WTC11 (cell line): ENCODE measurements at regions not wholly inside any gene's neighbourhood (a gene's known extent, or its start where the extent isn't known, plus 50 kb on each side); places are given as distances from the start of the nearest gene placed in this dataset.

Experiments used
- ATAC-seq: fragments of 200-7000 bp; cut with Tn5 transposase; 2 replicates; pipeline ENCODE4 v1.10.0; 2021; ENCODE audit warnings: mild to moderate bottlenecking, moderate library complexity
- CTCF ChIA-PET: fragments of 300-600 bp; sonication (Branson Sonifier 250); formaldehyde crosslinking; loops from one replicate; lab custom pipeline; 2021; ENCODE audit warnings: antibody characterized with exemption; lab: Charles Lee
- POLR2A ChIA-PET: fragments of 350-600 bp; sonication (Branson Sonifier 250); formaldehyde crosslinking; loops from one replicate; lab custom pipeline; 2021; ENCODE audit warnings: antibody characterized with exemption; lab: Charles Lee
- DNase-seq: peaks from one replicate; pipeline ENCODE4 v3.0.0; 2021; ENCODE audit warnings: low spot score
- H3K27ac Mint-ChIP-seq: 2 replicates; pipeline ENCODE4 v1.8.0; 2021; ENCODE audit warnings: mixed read lengths
- H3K27me3 Mint-ChIP-seq: 2 replicates; pipeline ENCODE4 v1.8.0; 2021; ENCODE audit warnings: low read depth, mild to moderate bottlenecking, moderate library complexity, mixed read lengths
- H3K36me3 Mint-ChIP-seq: 2 replicates; pipeline ENCODE4 v1.8.0; 2021; ENCODE audit warnings: mixed read lengths
- H3K4me1 Mint-ChIP-seq: 2 replicates; pipeline ENCODE4 v1.8.0; 2022; ENCODE audit warnings: mixed read lengths
- H3K4me3 Mint-ChIP-seq: 2 replicates; pipeline ENCODE4 v1.8.0; 2021; ENCODE audit warnings: mild to moderate bottlenecking, moderate library complexity, mixed read lengths
- H3K9me3 Mint-ChIP-seq: 2 replicates; pipeline ENCODE4 v1.8.0; 2021; ENCODE audit warnings: mixed read lengths
- ATF1 ChIP-seq: sonication (generic); formaldehyde crosslinking; IDR thresholded peaks from 2 replicates; pipeline ENCODE4 v1.8.1; 2023; ENCODE audit warnings: mild to moderate bottlenecking, moderate library complexity, missing genetic modification reagents
- CREB1 ChIP-seq: sonication (generic); formaldehyde crosslinking; IDR thresholded peaks from 2 replicates; pipeline ENCODE4 v1.8.0; 2023; ENCODE audit warnings: mild to moderate bottlenecking, missing genetic modification reagents
- EMX1 ChIP-seq: fragments of 250-450 bp; sonication (Bioruptor Pico); IDR thresholded peaks from 2 replicates; pipeline ENCODE4 v1.8.0; 2021; ENCODE audit warnings: mild to moderate bottlenecking
- HMGA2 ChIP-seq: fragments of 250-450 bp; sonication (Bioruptor Pico); IDR thresholded peaks from 2 replicates; pipeline ENCODE4 v1.4.0; 2021; ENCODE audit warnings: mild to moderate bottlenecking, moderate library complexity
- MXD4 ChIP-seq: fragments of 250-450 bp; sonication (Bioruptor Pico); IDR thresholded peaks from 2 replicates; pipeline ENCODE4 v1.8.0; 2021; ENCODE audit warnings: mild to moderate bottlenecking, moderate library complexity, borderline replicate concordance
- MYBL2 ChIP-seq: sonication (generic); formaldehyde crosslinking; IDR thresholded peaks from 2 replicates; pipeline ENCODE4 v1.8.1; 2023; ENCODE audit warnings: mild to moderate bottlenecking, moderate library complexity, missing genetic modification reagents
- NFE2L1 ChIP-seq: sonication (generic); formaldehyde crosslinking; IDR thresholded peaks from 2 replicates; pipeline ENCODE4 v1.8.1; 2023; ENCODE audit warnings: missing genetic modification reagents
- NFYB ChIP-seq: sonication (generic); formaldehyde crosslinking; conservative IDR thresholded peaks from 2 replicates; pipeline ENCODE4 v1.8.0; 2022; ENCODE audit warnings: low read depth, missing genetic modification reagents
- NR1H2 ChIP-seq: sonication (generic); formaldehyde crosslinking; IDR thresholded peaks from 2 replicates; pipeline ENCODE4 v1.9.0; 2021; ENCODE audit warnings: mild to moderate bottlenecking, moderate library complexity, missing genetic modification reagents
- NR2C2 ChIP-seq: sonication (generic); formaldehyde crosslinking; IDR thresholded peaks from 2 replicates; pipeline ENCODE4 v1.8.0; 2022; ENCODE audit warnings: mild to moderate bottlenecking, missing genetic modification reagents
- SOX15 ChIP-seq: fragments of 250-450 bp; sonication (Bioruptor Pico); IDR thresholded peaks from 2 replicates; pipeline ENCODE4 v1.9.0; 2021; ENCODE audit warnings: mild to moderate bottlenecking
- TEAD4 ChIP-seq: sonication (generic); formaldehyde crosslinking; IDR thresholded peaks from 2 replicates; pipeline ENCODE4 v1.8.0; 2022; ENCODE audit warnings: mild to moderate bottlenecking, missing genetic modification reagents
- ZNF121 ChIP-seq: sonication (generic); formaldehyde crosslinking; IDR thresholded peaks from 2 replicates; pipeline ENCODE4 v1.8.0; 2023; ENCODE audit warnings: missing genetic modification reagents
- ZNF317 ChIP-seq: sonication (generic); formaldehyde crosslinking; IDR thresholded peaks from 2 replicates; pipeline ENCODE4 v1.8.1; 2023; ENCODE audit warnings: low read depth, mild to moderate bottlenecking, moderate library complexity, missing genetic modification reagents, borderline replicate concordance
- TF ChIP-seq, protein P1 (sequence below): sonication (generic); formaldehyde crosslinking; IDR thresholded peaks from 2 replicates; pipeline ENCODE4 v1.8.0; 2022; ENCODE audit warnings: missing genetic modification reagents
- TF ChIP-seq, protein P2 (sequence below): sonication (generic); formaldehyde crosslinking; IDR thresholded peaks from 2 replicates; pipeline ENCODE4 v1.8.1; 2023; ENCODE audit warnings: mild to moderate bottlenecking, missing genetic modification reagents, moderate library complexity
- TF ChIP-seq, protein P3 (sequence below): fragments of 250-450 bp; sonication (Bioruptor Pico); IDR thresholded peaks from 2 replicates; pipeline ENCODE4 v2.1.2; 2022; ENCODE audit warnings: mild to moderate bottlenecking, moderate library complexity

DNA sequence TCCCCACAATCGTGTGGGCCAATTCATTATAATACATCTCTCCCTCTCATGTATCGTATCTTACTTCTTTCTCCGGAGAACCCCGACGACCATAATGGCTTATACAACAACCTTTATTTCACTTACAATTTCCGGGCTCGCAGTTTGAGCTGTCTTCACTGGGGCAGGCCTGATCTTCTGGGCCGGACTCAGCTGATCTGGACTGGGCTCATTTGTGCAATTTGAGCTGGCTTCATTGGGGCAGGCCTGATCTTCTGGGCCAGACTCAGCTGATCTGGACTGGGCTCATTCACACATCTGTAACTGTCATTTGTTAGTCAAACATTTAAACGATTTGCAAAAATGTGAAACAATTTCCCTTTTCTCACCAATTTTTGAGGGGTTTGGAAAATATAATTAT lies 171.5 kb upstream of the FRG1 start:
- peaks cover 59% of the 10 kb centered on the region for H3K9me3 Mint-ChIP-seq
- H3K36me3 Mint-ChIP-seq: peaks cover 43% of the 10 kb centered on the region
- peak; percentile 32; the same call in 1 of the 2 replicates for ATAC-seq
- H3K27me3 Mint-ChIP-seq: no peaks in the 10 kb centered on the region
- ChIA-PET CTCF (no interaction called here), POLR2A (no interaction called here)
- DNase-seq: no peak
- no peak for TF ChIP-seq EMX1 (CRISPR knock-in tag)
- TF ChIP-seq, protein P1, sequence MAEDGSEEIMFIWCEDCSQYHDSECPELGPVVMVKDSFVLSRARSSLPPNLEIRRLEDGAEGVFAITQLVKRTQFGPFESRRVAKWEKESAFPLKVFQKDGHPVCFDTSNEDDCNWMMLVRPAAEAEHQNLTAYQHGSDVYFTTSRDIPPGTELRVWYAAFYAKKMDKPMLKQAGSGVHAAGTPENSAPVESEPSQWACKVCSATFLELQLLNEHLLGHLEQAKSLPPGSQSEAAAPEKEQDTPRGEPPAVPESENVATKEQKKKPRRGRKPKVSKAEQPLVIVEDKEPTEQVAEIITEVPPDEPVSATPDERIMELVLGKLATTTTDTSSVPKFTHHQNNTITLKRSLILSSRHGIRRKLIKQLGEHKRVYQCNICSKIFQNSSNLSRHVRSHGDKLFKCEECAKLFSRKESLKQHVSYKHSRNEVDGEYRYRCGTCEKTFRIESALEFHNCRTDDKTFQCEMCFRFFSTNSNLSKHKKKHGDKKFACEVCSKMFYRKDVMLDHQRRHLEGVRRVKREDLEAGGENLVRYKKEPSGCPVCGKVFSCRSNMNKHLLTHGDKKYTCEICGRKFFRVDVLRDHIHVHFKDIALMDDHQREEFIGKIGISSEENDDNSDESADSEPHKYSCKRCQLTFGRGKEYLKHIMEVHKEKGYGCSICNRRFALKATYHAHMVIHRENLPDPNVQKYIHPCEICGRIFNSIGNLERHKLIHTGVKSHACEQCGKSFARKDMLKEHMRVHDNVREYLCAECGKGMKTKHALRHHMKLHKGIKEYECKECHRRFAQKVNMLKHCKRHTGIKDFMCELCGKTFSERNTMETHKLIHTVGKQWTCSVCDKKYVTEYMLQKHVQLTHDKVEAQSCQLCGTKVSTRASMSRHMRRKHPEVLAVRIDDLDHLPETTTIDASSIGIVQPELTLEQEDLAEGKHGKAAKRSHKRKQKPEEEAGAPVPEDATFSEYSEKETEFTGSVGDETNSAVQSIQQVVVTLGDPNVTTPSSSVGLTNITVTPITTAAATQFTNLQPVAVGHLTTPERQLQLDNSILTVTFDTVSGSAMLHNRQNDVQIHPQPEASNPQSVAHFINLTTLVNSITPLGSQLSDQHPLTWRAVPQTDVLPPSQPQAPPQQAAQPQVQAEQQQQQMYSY (CRISPR knock-in tag): peak; percentile 92
- no peak overlapping the region for H3K27ac Mint-ChIP-seq
- H3K4me1 Mint-ChIP-seq: no peaks in the 10 kb centered on the region; the same call in 1 of the 2 replicates
- H3K4me3 Mint-ChIP-seq: no peak overlapping the region

DNA sequence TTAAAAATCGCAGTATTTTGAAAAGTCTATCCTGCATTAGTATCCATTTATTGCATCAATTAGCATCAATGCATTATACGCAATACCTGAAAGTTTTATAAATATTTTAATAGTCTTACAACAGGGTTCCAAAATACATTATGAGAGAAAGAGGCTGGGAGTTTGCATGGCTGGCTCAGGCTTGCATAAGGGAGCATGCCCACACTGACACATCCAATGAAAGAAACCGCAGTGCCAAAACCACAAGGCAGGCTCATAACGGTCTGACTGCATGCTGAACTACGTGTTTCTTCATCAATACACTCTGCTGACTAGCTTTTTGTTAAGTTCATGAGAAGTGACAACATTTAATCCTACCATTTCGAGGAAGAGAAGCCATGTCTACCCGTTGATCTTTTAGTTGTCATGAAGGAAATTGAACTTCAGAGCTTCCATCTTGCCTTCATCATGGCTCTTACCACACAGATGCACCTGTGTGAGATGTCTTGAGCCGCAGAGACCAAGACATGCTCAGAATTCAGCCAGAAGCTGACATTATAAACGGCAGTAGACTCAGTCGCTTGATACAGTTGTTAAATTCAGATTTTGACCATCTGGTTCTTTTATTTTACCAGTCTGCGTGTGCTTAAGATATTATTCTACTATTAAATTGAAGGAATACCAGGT lies 168.8 kb upstream of the FRG1 start:
- H3K27me3 Mint-ChIP-seq: no peaks in the 10 kb centered on the region
- H3K9me3 Mint-ChIP-seq: peaks cover 63% of the 10 kb centered on the region
- H3K27ac Mint-ChIP-seq: no peak overlapping the region
- no peaks in the 10 kb centered on the region; the same call in 1 of the 2 replicates for H3K4me1 Mint-ChIP-seq
- DNase-seq: no peak
- H3K36me3 Mint-ChIP-seq: peaks cover 37% of the 10 kb centered on the region
- TF ChIP-seq HMGA2 (CRISPR knock-in tag) (no peak), NFYB (CRISPR knock-in tag) (no peak), NR1H2 (CRISPR knock-in tag) (no peak), ZNF121 (CRISPR knock-in tag) (no peak)
- TF ChIP-seq, protein P2, sequence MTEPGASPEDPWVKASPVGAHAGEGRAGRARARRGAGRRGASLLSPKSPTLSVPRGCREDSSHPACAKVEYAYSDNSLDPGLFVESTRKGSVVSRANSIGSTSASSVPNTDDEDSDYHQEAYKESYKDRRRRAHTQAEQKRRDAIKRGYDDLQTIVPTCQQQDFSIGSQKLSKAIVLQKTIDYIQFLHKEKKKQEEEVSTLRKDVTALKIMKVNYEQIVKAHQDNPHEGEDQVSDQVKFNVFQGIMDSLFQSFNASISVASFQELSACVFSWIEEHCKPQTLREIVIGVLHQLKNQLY (CRISPR knock-in tag): no peak
- TF ChIP-seq, protein P3, sequence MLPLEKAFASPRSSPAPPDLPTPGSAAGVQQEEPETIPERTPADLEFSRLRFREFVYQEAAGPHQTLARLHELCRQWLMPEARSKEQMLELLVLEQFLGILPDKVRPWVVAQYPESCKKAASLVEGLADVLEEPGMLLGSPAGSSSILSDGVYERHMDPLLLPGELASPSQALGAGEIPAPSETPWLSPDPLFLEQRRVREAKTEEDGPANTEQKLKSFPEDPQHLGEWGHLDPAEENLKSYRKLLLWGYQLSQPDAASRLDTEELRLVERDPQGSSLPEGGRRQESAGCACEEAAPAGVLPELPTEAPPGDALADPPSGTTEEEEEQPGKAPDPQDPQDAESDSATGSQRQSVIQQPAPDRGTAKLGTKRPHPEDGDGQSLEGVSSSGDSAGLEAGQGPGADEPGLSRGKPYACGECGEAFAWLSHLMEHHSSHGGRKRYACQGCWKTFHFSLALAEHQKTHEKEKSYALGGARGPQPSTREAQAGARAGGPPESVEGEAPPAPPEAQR: no peak
- POLR2A ChIA-PET: no interaction called here
- H3K4me3 Mint-ChIP-seq: no peak overlapping the region
- ATAC-seq: no peak
- CTCF ChIA-PET: no interaction called here

DNA sequence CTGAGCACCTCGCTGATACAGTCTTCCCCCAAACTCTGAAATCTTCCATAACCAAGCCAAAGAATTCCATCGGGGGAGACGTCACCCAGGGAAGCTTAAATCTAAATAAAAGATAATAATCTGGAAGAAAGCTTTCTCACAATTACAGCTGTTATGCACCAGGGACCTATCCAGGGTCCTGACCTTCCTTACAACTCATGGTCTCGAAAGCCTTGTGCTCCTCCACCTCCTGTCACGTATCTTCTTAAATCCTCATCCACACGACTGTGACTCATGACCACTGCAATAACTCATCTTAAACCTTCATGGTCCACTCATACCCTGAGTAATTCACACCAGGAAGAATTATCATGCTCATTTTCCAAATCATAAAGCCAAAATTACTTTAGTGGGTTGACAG lies 166.8 kb upstream of the FRG1 start:
- Mint-ChIP-seq H3K4me1 (no peaks in the 10 kb centered on the region; the same call in 1 of the 2 replicates), H3K9me3 (peaks cover 62% of the 10 kb centered on the region), H3K4me3 (no peak overlapping the region), H3K36me3 (peaks cover 37% of the 10 kb centered on the region), H3K27ac (no peak overlapping the region), H3K27me3 (no peaks in the 10 kb centered on the region)
- DNase-seq (no peak), ATAC-seq (no peak)
- POLR2A ChIA-PET: no interaction called here
- TF ChIP-seq CREB1 (CRISPR knock-in tag) (no peak), ZNF317 (CRISPR knock-in tag) (no peak), MXD4 (CRISPR knock-in tag) (no peak), TEAD4 (CRISPR knock-in tag) (no peak), NFE2L1 (CRISPR knock-in tag) (no peak), ATF1 (CRISPR knock-in tag) (no peak), SOX15 (CRISPR knock-in tag) (no peak), NR2C2 (no peak), MYBL2 (CRISPR knock-in tag) (no peak)
- TF ChIP-seq, protein P2 (CRISPR knock-in tag): no peak
- CTCF ChIA-PET: no interaction called here
